Retina (tissue), 1 donor: ENCODE measurements at regions not wholly inside any gene's neighbourhood (a gene's known extent, or its start where the extent isn't known, plus 50 kb on each side); places are given as distances from the start of the nearest gene placed in this dataset.
A peak's percentile ranks its signal among the peaks of the same experiment; 100 is the strongest.

Experiments used
- DNase-seq: peaks from one replicate; pipeline ENCODE4 v3.0.0-alpha.2; 2016

- DNase-seq = no peak
These were observed 55.1 kb upstream of the TLR4 start for GRCh38 chr9:117649126-117649525.

GRCh38 chr9:117644932-117645636 is 59.1 kb upstream of the TLR4 start:
- DNase-seq = no peak

- peak; percentile 86 for DNase-seq
These were observed 59.9 kb upstream of the TLR4 start for GRCh38 chr9:117644133-117644931.

- DNase-seq = no peak
These were observed 60.9 kb upstream of the TLR4 start for GRCh38 chr9:117643288-117643654.

- peak; percentile 27 for DNase-seq
These were observed 61.5 kb upstream of the TLR4 start for GRCh38 chr9:117642571-117643287.

- no peak for DNase-seq
These were observed 67.5 kb upstream of the TLR4 start for GRCh38 chr9:117636681-117637080.

- DNase-seq = no peak
These were observed 79.0 kb upstream of the TLR4 start for GRCh38 chr9:117625154-117625553.

- no peak for DNase-seq
These were observed 80.1 kb upstream of the TLR4 start for GRCh38 chr9:117624106-117624505.

- DNase-seq = no peak
These were observed 81.9 kb upstream of the TLR4 start for GRCh38 chr9:117622347-117622746.

GRCh38 chr9:117616431-117616831 is 87.8 kb upstream of the TLR4 start:
- DNase-seq = peak; percentile 30

GRCh38 chr9:117612317-117612716 is 91.9 kb upstream of the TLR4 start:
- no peak for DNase-seq

GRCh38 chr9:117597977-117598376 is 106.2 kb upstream of the TLR4 start:
- no peak for DNase-seq

- no peak for DNase-seq
These were observed 107.5 kb upstream of the TLR4 start for GRCh38 chr9:117596678-117597077.

- no peak for DNase-seq
These were observed 108.6 kb upstream of the TLR4 start for GRCh38 chr9:117595650-117596049.

- DNase-seq = no peak
These were observed 116.9 kb upstream of the TLR4 start for GRCh38 chr9:117587263-117587662.

- no peak for DNase-seq
These were observed 130.1 kb upstream of the TLR4 start for GRCh38 chr9:117574099-117574498.

- no peak for DNase-seq
These were observed 139.4 kb upstream of the TLR4 start for GRCh38 chr9:117564839-117565238.

- DNase-seq = no peak
These were observed 142.4 kb upstream of the TLR4 start for GRCh38 chr9:117561761-117562160.

GRCh38 chr9:117555964-117556629 is 141.2 kb upstream of the ASTN2 start:
- no peak for DNase-seq

GRCh38 chr9:117552811-117553210 is 138.0 kb upstream of the ASTN2 start:
- no peak for DNase-seq

GRCh38 chr9:117551171-117551570 is 136.3 kb upstream of the ASTN2 start:
- DNase-seq = no peak

GRCh38 chr9:117549444-117549843 is 134.6 kb upstream of the ASTN2 start:
- no peak for DNase-seq

GRCh38 chr9:117548556-117548955 is 133.7 kb upstream of the ASTN2 start:
- DNase-seq = no peak
